GM13976 (cell line): ENCODE measurements at regions not wholly inside any gene's neighbourhood (a gene's known extent, or its start where the extent isn't known, plus 50 kb on each side); places are given as distances from the start of the nearest gene placed in this dataset.
A peak's percentile ranks its signal among the peaks of the same experiment; 100 is the strongest.

Source experiments
- DNase-seq: peaks from one replicate; pipeline ENCODE4 v3.0.0; 2012; ENCODE audit warnings: low spot score
- CTCF ChIP-seq: IDR thresholded peaks from 2 replicates; pipeline ENCODE4 v1.5.1; 2012; ENCODE audit warnings: borderline replicate concordance, mild to moderate bottlenecking; ENCODE audit not compliant: insufficient read depth; ENCODE audit errors: extremely low read depth, missing control alignments, control extremely low read depth
- in situ Hi-C: fragments of 300-500 bp; cut with MboI; formaldehyde crosslinking; loops from one replicate; pipeline ENCODE4 v1.12.0; 2022; ENCODE audit warnings: low sequenced_read_pairs, mixed read lengths, inconsistent platforms; ENCODE audit not compliant: unreplicated experiment

GRCh38 chr12:3336606-3337311 is 154.2 kb upstream of the PRMT8 start:
- no peak for TF ChIP-seq CTCF
- in situ Hi-C loops, result loop anchor here (25.0 kb wide), 1 partner anchor 451 kb away; no protein-coding TSS in a partner anchor
- DNase-seq, result no peak

- TF ChIP-seq CTCF, result no peak
- in situ Hi-C loops, result loop anchor here (25.0 kb wide), 1 partner anchor 449 kb away; no protein-coding TSS in a partner anchor
- no peak for DNase-seq
Measured at GRCh38 chr12:3337944-3338343, 153.1 kb upstream of the PRMT8 start.

GRCh38 chr12:3339221-3339620 is 151.8 kb upstream of the PRMT8 start:
- no peak for DNase-seq
- in situ Hi-C loops, result loop anchor here (25.0 kb wide), 1 partner anchor 448 kb away; no protein-coding TSS in a partner anchor
- no peak for TF ChIP-seq CTCF

GRCh38 chr12:3341594-3341993 is 149.4 kb upstream of the PRMT8 start:
- DNase-seq, result no peak
- no peak for TF ChIP-seq CTCF
- in situ Hi-C loops, result loop anchor here (25.0 kb wide), 1 partner anchor 446 kb away; no protein-coding TSS in a partner anchor

- in situ Hi-C loops, result loop anchor here (25.0 kb wide), 1 partner anchor 445 kb away; no protein-coding TSS in a partner anchor
- TF ChIP-seq CTCF, result no peak
- DNase-seq, result peak; percentile 50
Measured at GRCh38 chr12:3342051-3342450, 149.0 kb upstream of the PRMT8 start.

GRCh38 chr12:3348055-3348454 is 142.9 kb upstream of the PRMT8 start:
- in situ Hi-C loops, result loop anchor here (25.0 kb wide), 1 partner anchor 439 kb away; no protein-coding TSS in a partner anchor
- DNase-seq, result no peak
- TF ChIP-seq CTCF, result no peak
